ENCODE measurements at regions not wholly inside any gene's neighbourhood (a gene's known extent, or its start where the extent isn't known, plus 50 kb on each side); places are given as distances from the start of the nearest gene placed in this dataset.

DNA sequence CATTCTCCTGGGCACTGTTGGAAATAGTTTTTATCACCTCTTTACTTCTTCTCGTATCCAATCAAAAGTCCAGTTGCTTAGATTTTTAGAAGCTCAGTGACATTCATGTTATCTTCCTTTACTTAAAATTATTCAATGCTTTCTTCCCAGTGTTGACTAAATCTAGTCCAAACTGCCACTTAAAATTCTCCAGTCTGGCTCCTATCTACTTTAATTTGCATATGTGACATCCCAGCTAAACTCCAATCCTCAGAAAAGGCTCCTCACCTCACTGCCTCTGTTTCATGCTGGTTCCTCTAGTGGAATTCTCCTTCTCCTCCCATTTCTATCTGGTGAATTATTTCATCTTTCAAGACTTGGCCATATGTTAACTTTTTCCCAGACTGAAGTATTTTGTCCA is 1238.7 kb upstream of the WWC1 start:
- no peak for TF ChIP-seq CTCF (IDR thresholded peaks at IDR 0.05)
- TF ChIP-seq POLR2A (IDR thresholded peaks at IDR 0.05), result no peak

Measured in thyroid gland (tissue), 4 donors.